IMR-90 (cell line): ENCODE measurements at regions not wholly inside any gene's neighbourhood (a gene's known extent, or its start where the extent isn't known, plus 50 kb on each side); places are given as distances from the start of the nearest gene placed in this dataset.

Source experiments
- ATAC-seq: fragments of 200-7000 bp; cut with Tn5 transposase; 2 replicates; pipeline ENCODE4 v1.9.1; 2020; ENCODE audit warnings: low read depth, mild to moderate bottlenecking, moderate library complexity
- BruUV-seq: library from RNA; stranded (reverse); fragments of 400-500 nt; replicated peaks from 2 replicates; lab custom pipeline; 2021; lab: Mats Ljungman, UMichigan
- CTCF ChIA-PET: fragments of 300-600 bp; formaldehyde crosslinking; extraction: SDS; loops from one replicate; lab custom pipeline; 2021; ENCODE audit warnings: antibody characterized with exemption; lab: Yijun Ruan, JAX
- POLR2A ChIA-PET: fragments of 300-600 bp; sonication (Branson Sonifier 250); formaldehyde crosslinking; loops from one replicate; lab custom pipeline; 2022; ENCODE audit warnings: antibody characterized with exemption; ENCODE audit not compliant: unreplicated experiment; lab: Charles Lee
- DNase-seq: peaks from one replicate; pipeline ENCODE4 v3.0.0; 2013
- H2AFZ ChIP-seq: replicated peaks from 2 replicates; pipeline ENCODE3; 2013; ENCODE audit warnings: low read length, mild to moderate bottlenecking; ENCODE audit not compliant: poor library complexity
- H2AK5ac ChIP-seq: 2 replicates; pipeline ENCODE4 v1.6.1; 2013; ENCODE audit warnings: low read depth, low read length, inconsistent platforms
- H2AK9ac ChIP-seq: replicated peaks from 2 replicates; pipeline ENCODE3; 2013; ENCODE audit warnings: mild to moderate bottlenecking, low read depth, low read length, moderate library complexity; ENCODE audit not compliant: poor library complexity
- H2BK120ac ChIP-seq: 2 replicates; pipeline ENCODE4 v1.6.1; 2013; ENCODE audit warnings: low read depth, low read length, inconsistent platforms
- H2BK15ac ChIP-seq: 3 replicates; pipeline ENCODE4 v1.6.1; 2013; ENCODE audit warnings: low read depth, low read length, inconsistent platforms
- H2BK20ac ChIP-seq: 2 replicates; pipeline ENCODE4 v1.6.1; 2013; ENCODE audit warnings: low read depth, mild to moderate bottlenecking, inconsistent platforms, low read length, moderate library complexity
- H2BK5ac ChIP-seq: 2 replicates; pipeline ENCODE4 v1.6.1; 2013; ENCODE audit warnings: mild to moderate bottlenecking, low read depth, low read length, inconsistent platforms; ENCODE audit not compliant: poor library complexity, severe bottlenecking
- H3K14ac ChIP-seq: replicated peaks from 2 replicates; pipeline ENCODE4 v1.6.1; 2013; ENCODE audit warnings: low read depth, low read length, inconsistent platforms
- H3K18ac ChIP-seq: 2 replicates; pipeline ENCODE4 v1.6.1; 2013; ENCODE audit warnings: low read depth, low read length, control low read depth
- H3K23ac ChIP-seq: 2 replicates; pipeline ENCODE4 v1.6.1; 2013; ENCODE audit warnings: low read depth, low read length, inconsistent platforms
- H3K27ac ChIP-seq: 2 replicates; pipeline ENCODE4 v1.5.1; 2013; ENCODE audit warnings: mild to moderate bottlenecking, control low read depth, low read length; ENCODE audit not compliant: insufficient read depth
- H3K27me3 ChIP-seq: 2 replicates; pipeline ENCODE4 v1.6.1; 2013; ENCODE audit warnings: low read length; ENCODE audit not compliant: control insufficient read depth, insufficient read depth
- H3K36me3 ChIP-seq: 2 replicates; pipeline ENCODE4 v1.6.1; 2013; ENCODE audit warnings: low read length, mixed read lengths; ENCODE audit not compliant: control insufficient read depth, insufficient read depth
- H3K4ac ChIP-seq: 2 replicates; pipeline ENCODE4 v1.6.1; 2013; ENCODE audit warnings: low read depth, low read length, inconsistent platforms
- H3K4me1 ChIP-seq: 2 replicates; pipeline ENCODE4 v1.6.1; 2013; ENCODE audit warnings: low read length, mixed read lengths; ENCODE audit not compliant: control insufficient read depth, insufficient read depth
- H3K4me2 ChIP-seq: 2 replicates; pipeline ENCODE4 v1.6.1; 2013; ENCODE audit warnings: low read depth, mild to moderate bottlenecking, control low read depth, low read length, moderate library complexity
- H3K4me3 ChIP-seq: 2 replicates; pipeline ENCODE4 v1.5.1; 2013; ENCODE audit warnings: low read depth, mild to moderate bottlenecking, control low read depth, low read length, moderate library complexity; ENCODE audit not compliant: insufficient read depth
- H3K56ac ChIP-seq: 2 replicates; pipeline ENCODE4 v1.6.1; 2013; ENCODE audit warnings: low read length, inconsistent platforms; ENCODE audit not compliant: insufficient read depth; ENCODE audit errors: extremely low read depth
- H3K79me1 ChIP-seq, 2 experiments: 2 replicates each; pipeline ENCODE4 v1.6.1; 2013; ENCODE audit warnings: low read length in 2 of 2, inconsistent platforms in 1 of 2, low read depth in 1 of 2
- H3K9ac ChIP-seq: 2 replicates; pipeline ENCODE4 v1.6.1; 2013; ENCODE audit warnings: low read depth, low read length, control low read depth
- H3K9me1 ChIP-seq: 2 replicates; pipeline ENCODE4 v1.6.1; 2013; ENCODE audit warnings: low read length, inconsistent platforms; ENCODE audit not compliant: insufficient read depth
- H3K9me3 ChIP-seq: 2 replicates; pipeline ENCODE4 v1.6.1; 2013; ENCODE audit warnings: low read length; ENCODE audit not compliant: control insufficient read depth, insufficient read depth
- H4K20me1 ChIP-seq: 2 replicates; pipeline ENCODE4 v1.6.1; 2013; ENCODE audit warnings: low read length, inconsistent platforms; ENCODE audit not compliant: insufficient read depth
- H4K5ac ChIP-seq: 2 replicates; pipeline ENCODE4 v1.6.1; 2013; ENCODE audit warnings: mild to moderate bottlenecking, low read depth, low read length, control low read depth
- H4K8ac ChIP-seq, 2 experiments: 2 replicates each; pipeline ENCODE4 v1.6.1; 2013; ENCODE audit warnings: low read depth in 2 of 2, low read length in 2 of 2, control low read depth in 1 of 2, inconsistent platforms in 1 of 2
- H4K91ac ChIP-seq: 2 replicates; pipeline ENCODE4 v1.6.1; 2013; ENCODE audit warnings: low read depth, low read length, inconsistent platforms; ENCODE audit not compliant: insufficient read depth
- CHD1 ChIP-seq: IDR thresholded peaks from 2 replicates; pipeline ENCODE4 v1.6.1; 2012; ENCODE audit warnings: low read depth, low read length, improper control_type of control experiment
- MAFK ChIP-seq: IDR thresholded peaks from 2 replicates; pipeline ENCODE4 v1.6.1; 2012; ENCODE audit warnings: low read depth, low read length, improper control_type of control experiment
- MAZ ChIP-seq: IDR thresholded peaks from 2 replicates; pipeline ENCODE4 v1.6.1; 2012; ENCODE audit warnings: low read depth, mild to moderate bottlenecking, low read length, improper control_type of control experiment, moderate library complexity, borderline replicate concordance
- RCOR1 ChIP-seq: IDR thresholded peaks from 2 replicates; pipeline ENCODE4 v1.6.1; 2012; ENCODE audit warnings: mild to moderate bottlenecking, low read length, improper control_type of control experiment; ENCODE audit not compliant: insufficient replicate concordance
- SMC3 ChIP-seq: fragments of 150-350 bp; IDR thresholded peaks from 2 replicates; pipeline ENCODE4 v1.6.1; 2016; ENCODE audit warnings: low read depth, mild to moderate bottlenecking, antibody characterized with exemption, low read length, moderate library complexity
- WGBS, 2 experiments: methylation state at CpG; one replicate each; pipeline versions ENCODE4 v1.1.5 to v1.1.7; 2013; ENCODE audit warnings: missing lambda C conversion rate in 2 of 2; ENCODE audit not compliant: insufficient read length in 1 of 2; ENCODE audit errors: extremely low coverage in 2 of 2; 5-methylcytosine and 5-hydroxymethylcytosine counted together
- dilution Hi-C: fragments of 300-500 bp; cut with HindIII; formaldehyde crosslinking; loops from one replicate; pipeline ENCODE4 v1.14.3; 2018; ENCODE audit warnings: low sequenced_read_pairs; ENCODE audit not compliant: unreplicated experiment
- in situ Hi-C: fragments of 300-500 bp; cut with MboI; formaldehyde crosslinking; loops from 3 replicates; pipeline ENCODE4 v1.14.3; 2019; ENCODE audit warnings: low sequenced_read_pairs, inconsistent platforms, mixed read lengths
- intact Hi-C: fragments of 100-400 bp; cut with micrococcal nuclease; formaldehyde crosslinking; loops from 2 replicates; pipeline ENCODE4 v1.10.0; 2022

DNA sequence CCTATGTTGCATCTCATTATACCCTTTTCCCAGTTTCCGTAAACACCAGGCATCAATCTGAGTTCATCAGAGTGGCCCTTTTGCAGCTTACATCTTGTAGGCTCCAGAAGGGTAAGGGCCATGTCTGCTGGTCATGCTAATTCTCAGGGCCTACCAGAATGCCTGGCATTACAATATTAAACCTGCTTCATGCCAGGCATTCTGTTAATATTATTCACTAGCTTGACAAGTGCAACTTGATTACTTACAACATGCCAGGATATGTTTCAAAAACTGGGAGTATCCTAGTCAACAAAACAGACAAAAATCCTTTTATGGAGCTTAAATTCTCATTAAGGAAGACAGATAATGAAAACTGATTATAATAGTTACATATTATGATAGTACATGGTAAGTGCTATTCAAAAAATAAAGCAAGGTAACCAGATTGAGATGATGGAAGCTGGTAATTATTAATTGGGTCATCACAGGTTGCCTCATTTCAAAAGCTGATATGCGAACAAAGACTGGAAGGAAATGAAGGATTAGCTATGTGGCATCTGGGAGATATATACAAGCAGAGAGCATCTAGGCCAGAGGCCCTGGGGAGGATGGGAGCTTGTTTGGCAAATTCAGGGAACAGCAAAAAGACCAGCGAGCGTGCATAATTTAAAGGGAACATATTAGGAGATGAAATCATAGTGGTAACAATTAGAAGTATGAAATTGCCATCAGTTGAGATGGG is 406.3 kb downstream of the DMRT2 start:
- intact Hi-C loops = no loop called here

More for the DNA sequence above, 406.3 kb downstream of the DMRT2 start:
- H2BK120ac ChIP-seq = no peak overlapping the region
- H3K9ac ChIP-seq = no peak overlapping the region
- H2BK20ac ChIP-seq = no peak overlapping the region
- no peak overlapping the region for H2AFZ ChIP-seq
- no peaks in the 10 kb centered on the region for H3K27me3 ChIP-seq
- no peak overlapping the region for H4K5ac ChIP-seq
- H3K4me3 ChIP-seq = no peak overlapping the region
- no peak overlapping the region for H2BK5ac ChIP-seq
- H3K56ac ChIP-seq = no peak overlapping the region
- no peaks in the 10 kb centered on the region for H3K9me1 ChIP-seq
- H2AK9ac ChIP-seq = no peak overlapping the region
- H3K9me3 ChIP-seq = peaks cover 4% of the 10 kb centered on the region; the same call in 1 of the 2 replicates
- H4K8ac ChIP-seq = no peak overlapping the region
- no peak overlapping the region for H3K4ac ChIP-seq
- dilution Hi-C loops = no loop called here
- H3K4me2 ChIP-seq = no peak overlapping the region
- H3K18ac ChIP-seq = no peak overlapping the region
- H3K36me3 ChIP-seq = no peaks in the 10 kb centered on the region
- no peak overlapping the region for H4K91ac ChIP-seq
- in situ Hi-C loops = no loop called here
- H2BK15ac ChIP-seq = no peak overlapping the region
- H2AK5ac ChIP-seq = no peak overlapping the region
- WGBS, 2 experiments = 8% methylated on average over 1 of the region's 4 CpGs; no CpG with 5 or more reads in 1 of the 2 experiments
- no peaks in the 10 kb centered on the region for H4K20me1 ChIP-seq
- DNase-seq (no peak), ATAC-seq (no peak)
- no peaks in the 10 kb centered on the region for H3K4me1 ChIP-seq
- CTCF ChIA-PET = interaction anchor here (0.7 kb wide), 1 partner anchor 468 kb away, joined by 3 read pairs; no protein-coding TSS in a partner anchor
- POLR2A ChIA-PET = no interaction called here
- TF ChIP-seq MAFK (no peak), SMC3 (no peak), RCOR1 (no peak), MAZ (no peak), CHD1 (no peak)
- H3K14ac ChIP-seq = no peak overlapping the region
- H3K27ac ChIP-seq = no peak overlapping the region
- no TSS peak for BruUV-seq
- H3K79me1 ChIP-seq = no peaks in the 10 kb centered on the region
- H3K23ac ChIP-seq = no peak overlapping the region
